ENCODE measurements at regions not wholly inside any gene's neighbourhood (a gene's known extent, or its start where the extent isn't known, plus 50 kb on each side); places are given as distances from the start of the nearest gene placed in this dataset.

DNA sequence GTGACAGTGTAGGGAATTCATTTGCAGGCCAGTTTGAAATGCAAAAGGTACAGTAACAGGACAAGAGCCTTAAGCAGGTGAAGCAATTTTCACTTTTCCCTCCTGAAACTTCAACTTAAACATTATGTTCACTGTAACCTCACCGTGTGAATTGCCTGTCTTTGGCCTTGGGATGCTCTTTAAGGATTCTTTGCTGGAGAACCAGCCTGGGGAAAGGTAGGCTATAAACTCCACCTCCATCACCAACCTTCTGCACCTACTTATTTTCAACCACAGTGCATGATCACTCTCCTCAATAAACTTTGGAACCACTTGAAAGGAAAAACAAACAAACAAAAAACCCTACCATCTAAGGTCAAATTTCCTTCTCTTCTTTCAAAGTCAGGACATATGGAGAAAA lies 300.5 kb downstream of the TLE1 start:
- DNase-seq: no peak

DNA sequence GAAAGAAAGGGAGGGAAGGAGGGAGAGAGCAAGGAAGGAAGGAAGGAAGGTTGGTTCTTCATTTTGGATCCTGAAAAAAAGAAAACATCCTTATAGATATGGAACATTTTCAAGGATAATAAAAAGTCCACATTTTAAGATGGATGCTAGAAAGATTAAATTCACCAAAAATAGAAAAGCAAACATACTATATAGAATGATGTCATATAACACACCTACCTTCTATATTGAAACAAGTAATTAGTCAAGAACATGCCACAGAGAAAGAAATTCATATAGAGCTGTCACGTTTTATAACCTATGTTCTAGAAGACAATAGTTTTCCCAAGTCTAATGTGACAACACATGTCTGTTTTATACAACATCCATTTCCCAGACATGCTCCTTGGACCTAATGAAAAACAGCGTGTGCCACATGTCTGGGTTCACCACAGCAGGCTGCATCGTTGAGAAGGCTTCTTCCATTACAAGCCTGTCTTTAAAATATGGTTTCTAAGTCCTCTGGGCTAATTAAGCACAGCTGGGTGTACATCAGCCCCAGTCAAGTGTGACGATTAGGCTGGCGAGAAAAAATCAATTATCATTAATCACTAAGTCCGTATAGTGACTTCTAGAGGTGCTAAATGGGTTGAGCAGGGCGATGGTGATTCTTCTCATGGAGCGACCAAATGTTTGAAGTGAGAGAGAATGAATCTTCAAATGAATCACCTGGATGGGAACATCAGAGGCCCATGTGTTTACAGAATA lies 301.8 kb downstream of the TLE1 start:
- DNase-seq: no peak

DNA sequence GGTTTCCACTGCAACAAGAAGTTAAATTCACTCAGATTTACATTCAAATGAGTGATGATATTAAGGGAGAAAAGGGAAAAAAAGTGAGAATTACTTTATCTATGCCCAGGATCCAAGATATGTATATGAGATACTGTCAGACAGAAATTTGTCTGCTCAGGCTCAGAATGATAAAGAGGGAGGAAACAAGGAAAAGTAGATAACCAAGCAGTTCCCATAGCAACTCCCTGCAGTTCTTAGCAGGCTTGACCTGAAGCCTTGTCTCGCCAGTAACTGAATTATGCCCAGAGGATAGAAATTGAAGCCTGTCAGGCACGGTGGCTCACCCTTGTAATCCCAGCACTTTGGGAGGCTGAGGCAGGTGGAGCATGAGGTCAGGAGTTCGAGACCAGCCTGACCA lies 304.4 kb downstream of the TLE1 start:
- DNase-seq: no peak

- DNase-seq: no peak
Observed at GRCh38 chr9:81382281-81382680, 307.1 kb downstream of the TLE1 start.

DNA sequence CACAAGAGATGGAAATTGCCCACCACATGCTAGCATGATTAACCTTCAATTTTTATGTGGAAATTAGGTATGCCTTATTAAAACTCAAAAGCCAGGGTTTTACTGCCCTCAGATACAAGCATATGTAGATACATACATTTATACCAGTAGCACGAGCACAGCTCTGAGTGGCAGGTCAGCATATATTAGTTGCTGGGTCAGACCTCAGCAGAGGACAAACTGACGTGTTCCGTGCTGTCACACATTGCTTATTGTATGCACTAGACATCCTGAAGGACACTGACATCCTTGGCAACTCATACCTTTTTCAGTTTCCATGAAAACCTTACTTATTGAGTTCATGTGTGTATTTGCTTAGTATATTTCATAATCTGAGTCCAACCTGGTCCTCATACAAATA lies 307.7 kb downstream of the TLE1 start:
- DNase-seq: no peak

DNA sequence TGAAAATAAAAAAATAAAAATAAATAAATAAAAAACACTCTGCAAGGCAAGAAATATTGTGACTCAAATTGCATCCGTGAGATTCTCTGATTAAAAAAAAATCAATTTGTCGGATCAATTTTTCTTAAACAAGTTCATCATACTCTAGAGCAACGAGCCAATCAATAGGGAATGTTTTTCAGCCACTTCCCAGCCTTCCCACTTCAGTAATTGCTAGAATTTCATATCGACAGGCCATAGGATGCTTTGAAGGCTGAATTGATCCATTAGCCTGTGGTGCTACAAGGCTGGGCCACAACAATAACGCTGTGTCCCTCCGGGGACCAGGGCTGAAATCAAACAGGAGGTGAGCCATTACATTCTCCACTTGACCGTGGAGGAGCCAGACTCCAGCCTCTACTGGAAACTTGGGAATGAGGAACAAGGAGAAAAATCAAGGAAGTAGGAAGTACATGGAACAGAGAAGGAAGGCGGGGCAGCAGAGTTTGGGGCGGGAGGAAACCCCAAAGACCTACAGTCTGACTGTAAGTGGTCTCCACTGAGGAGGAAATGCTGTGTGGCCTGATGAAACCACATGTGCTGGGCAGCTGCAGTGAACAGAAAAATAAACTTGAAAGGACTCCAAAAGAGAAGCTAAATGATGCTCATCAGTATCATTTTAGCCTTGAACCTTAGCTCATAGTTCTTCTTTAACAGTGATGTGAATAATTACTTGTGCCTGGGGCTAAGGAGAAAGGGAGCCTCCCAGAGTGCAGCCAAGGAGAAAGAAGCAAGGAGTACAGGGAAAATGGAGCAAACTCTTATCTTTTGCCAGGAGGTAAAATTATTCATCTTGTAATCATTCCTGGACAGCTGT lies 308.6 kb downstream of the TLE1 start:
- no peak for DNase-seq

- DNase-seq: no peak
Observed at GRCh38 chr9:81379655-81380054, 309.7 kb downstream of the TLE1 start.

DNA sequence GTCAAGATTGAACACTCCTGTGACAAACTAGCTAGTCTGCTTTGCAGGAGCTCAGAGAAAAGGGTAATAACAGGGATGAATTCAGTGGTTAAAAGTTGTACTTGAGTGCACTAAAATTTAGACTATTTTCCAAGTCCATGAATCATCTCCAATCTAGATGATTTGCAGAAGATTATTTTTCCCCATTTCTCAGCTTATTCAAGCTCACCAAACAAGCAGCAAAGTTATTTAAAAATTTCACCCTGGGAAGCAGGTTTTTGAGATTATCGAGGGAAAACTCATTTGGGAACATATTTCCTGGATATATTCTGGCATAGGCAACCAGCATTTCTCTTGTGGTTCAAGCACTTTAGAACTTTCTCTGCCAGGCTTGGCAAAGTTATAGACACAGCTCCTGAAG lies 311.4 kb downstream of the TLE1 start:
- no peak for DNase-seq

- DNase-seq: no peak
Observed at GRCh38 chr9:81377320-81377719, 312.0 kb downstream of the TLE1 start.

DNA sequence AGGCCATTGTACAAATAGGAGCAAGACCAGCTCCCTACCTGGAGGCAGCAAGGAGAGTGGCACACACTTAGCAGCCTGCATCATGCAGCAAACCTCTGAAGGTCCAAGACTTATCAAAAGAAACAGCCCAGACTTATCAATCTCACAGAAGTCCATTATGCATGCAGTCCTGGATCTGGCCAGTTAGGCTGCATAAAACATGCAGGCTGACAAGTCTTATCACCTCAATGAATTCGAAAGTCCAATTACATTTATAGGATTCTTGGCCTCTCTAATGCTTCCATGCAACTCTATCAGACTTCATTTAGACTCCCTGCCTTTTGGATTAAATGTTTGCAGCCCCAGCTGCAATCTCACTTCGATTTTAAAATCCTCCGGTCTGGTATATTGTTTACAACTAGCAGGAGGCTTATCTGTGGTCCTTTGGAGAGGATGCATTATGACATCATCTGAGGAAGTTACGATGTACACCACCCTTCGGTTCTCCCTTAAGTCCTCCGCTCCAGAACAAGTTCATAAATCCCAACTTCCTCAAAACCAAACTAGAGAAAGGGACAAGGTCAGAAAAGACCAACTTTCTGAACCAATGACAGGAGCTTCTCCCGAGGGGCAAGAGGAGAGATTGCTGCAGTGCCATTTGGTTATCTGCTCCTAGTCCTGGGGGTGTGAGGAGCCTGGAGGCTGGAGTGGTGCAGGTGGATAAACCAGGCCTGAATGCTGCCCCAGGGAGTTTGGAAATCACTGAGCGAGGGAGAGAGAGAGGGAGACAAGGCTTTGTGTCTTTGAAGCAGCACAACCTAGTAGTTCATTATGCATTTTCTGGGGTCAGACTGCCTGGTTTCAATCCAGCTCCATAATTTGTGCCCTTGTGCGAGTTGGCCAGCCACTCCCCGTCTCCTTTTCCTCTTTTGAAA lies 313.9 kb downstream of the TLE1 start:
- no peak for DNase-seq

- no peak for DNase-seq
Observed at GRCh38 chr9:81374459-81375186, 314.7 kb downstream of the TLE1 start.

GRCh38 chr9:81373294-81373693 lies 316.1 kb downstream of the TLE1 start:
- no peak for DNase-seq

DNA sequence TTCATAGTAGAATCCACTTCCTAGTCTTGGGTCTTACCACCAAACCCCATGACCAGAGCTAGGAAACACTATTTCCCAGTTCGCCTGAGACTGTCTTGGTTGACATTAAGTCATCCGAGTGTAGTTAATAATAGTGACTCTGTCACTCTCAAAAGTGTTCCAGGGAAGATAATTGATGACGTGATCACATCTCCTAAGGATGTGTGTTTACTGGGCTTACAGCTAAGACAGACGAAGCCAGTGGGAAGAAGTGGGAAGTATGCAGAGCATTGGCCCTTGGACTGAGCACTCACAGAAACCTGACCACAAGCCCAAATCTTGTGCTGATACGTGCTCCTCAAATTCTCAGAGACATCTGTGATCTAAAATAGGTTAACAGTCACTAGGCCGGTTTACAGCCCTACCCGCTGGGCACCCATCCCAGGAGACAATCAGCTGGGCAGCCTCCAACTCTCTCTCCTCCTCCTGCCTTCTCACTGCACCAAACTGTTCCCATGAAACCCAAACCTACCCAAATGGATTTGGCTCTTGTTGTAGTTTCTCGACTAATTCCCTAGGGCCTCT lies 316.6 kb downstream of the TLE1 start:
- no peak for DNase-seq

GRCh38 chr9:81371824-81372223 lies 317.5 kb downstream of the TLE1 start:
- DNase-seq: no peak

DNA sequence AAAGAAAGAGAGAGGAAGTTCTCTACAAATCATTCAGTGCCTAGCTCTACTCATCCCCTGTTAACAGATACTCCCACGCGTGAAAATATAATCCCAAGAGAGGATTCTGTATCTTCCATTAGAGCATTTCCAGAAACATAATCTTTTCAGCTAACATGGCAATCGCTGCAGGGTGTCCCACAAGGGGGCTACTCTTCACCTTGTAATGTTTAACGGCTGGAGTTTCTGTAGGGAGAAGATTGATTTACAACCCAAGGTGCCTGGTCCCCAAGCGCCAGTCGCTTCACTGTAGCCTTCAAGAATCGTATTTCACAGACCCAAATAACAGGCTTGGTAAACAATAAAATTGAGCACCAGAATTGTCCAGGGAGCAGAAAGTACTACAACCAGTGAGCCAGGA lies 318.7 kb downstream of the TLE1 start:
- DNase-seq: no peak

GRCh38 chr9:81370096-81370495 lies 319.3 kb downstream of the TLE1 start:
- no peak for DNase-seq

DNA sequence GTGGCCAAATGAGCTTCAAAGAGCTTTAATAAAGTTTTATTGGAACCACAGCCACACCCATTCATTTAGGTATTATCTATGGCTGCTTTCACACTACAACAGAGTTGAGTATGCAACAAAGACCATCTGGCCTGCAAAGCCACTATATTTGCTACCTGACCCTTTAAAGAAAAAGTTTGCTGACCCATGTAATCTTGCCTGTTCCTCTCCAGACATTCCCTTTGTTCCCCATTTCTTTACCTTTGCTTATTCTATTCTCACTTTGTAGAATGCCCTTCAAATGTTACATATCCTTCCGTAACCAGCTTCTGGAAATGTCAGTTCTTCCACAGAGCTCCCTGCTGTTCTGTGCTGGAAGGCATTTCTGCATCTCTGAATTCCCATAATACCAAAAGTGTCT lies 320.2 kb downstream of the TLE1 start:
- no peak for DNase-seq

- DNase-seq: no peak
Observed at GRCh38 chr9:81363916-81364480, 325.3 kb downstream of the TLE1 start.

GRCh38 chr9:81361296-81361695 lies 328.1 kb downstream of the TLE1 start:
- DNase-seq: no peak

DNA sequence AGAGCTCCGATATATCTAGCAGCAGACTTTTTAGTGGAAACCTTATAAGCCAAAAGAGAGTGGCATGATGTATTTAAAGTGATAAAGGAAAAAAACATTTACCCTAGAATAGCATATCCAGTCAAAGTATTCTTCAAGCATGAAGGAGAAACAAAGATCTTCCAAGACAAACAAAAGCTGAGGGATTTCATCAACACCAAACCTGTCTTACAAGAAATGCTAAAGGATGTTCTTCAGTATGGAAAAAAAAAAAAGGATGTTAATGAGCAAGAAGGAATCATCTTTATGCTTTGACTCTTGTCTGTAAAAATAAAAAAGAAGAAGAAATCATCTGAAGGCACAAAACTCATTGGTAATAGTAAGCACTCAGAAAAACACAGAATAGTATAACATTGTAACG lies 338.2 kb downstream of the TLE1 start:
- DNase-seq: no peak

DNA sequence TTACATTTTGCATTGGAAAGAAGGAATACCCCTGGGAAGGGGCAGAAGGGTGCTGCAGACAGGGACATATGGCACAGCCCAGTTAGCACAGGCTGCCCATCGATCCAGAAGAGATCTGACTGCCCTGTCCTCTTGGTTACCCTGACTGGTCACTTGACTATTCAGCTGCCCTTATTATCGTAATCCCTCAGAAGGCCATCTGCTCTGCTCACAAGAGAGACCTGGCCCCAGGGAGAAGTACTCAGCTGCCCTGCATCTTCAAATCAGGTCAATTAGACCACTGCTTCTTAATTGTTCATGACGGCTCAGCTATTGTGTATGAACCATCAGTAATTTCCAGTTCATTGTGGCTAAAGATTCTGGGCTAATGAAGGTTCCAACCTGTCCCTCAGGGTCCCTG lies 345.0 kb downstream of the TLE1 start:
- no peak for DNase-seq

DNA sequence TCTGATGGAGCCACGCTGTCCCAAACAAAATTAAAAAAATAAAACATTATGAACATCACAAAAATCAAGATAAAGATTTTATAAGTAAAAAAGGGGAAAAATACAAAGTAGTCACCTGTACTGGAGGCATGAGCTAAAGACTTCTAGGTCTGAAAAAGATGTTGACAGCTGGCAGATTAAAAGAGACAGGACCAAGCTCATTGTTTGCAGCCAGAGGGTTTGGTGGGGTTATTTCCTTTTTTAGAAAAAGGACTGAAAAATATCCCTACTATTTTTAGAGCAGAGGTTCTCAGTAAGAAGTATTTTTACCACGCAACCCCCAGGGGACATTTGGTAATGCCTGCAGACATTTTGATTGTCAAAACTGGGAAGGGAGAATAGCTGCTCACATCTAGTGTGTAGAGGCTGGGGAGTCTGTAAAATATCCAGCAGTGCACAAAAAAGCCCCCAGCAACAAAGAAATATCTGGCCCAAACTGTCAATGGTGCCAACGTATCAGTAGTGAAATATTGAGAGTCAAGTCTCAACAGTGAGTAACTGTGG lies 353.4 kb downstream of the TLE1 start:
- no peak for DNase-seq

Data from effector CD8-positive, alpha-beta T cell (primary cell).